ENCODE measurements at regions not wholly inside any gene's neighbourhood (a gene's known extent, or its start where the extent isn't known, plus 50 kb on each side); places are given as distances from the start of the nearest gene placed in this dataset.

DNA sequence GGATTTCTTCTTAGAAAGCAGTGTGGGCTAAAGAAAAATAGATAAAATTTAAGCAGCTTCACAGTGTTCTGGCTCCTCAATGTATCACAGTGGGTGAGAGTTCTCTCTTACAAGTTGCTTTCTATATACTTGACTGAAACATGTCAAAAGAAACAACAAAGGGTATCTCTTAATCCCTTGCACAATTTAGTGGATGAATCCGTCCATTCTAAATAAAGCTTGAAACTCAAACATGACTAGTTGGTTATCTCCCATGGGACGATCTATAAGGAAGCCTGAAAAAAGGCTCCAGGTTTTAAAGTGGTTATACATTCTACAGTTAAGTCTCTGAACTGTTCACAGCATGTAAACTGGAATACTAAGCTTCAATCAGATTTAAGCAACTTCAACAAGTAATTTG is 993.1 kb upstream of the CNTN5 start:
- no peak for TF ChIP-seq SAFB2 (IDR thresholded peaks at IDR 0.05; ENCODE audit: borderline replicate concordance, low read depth, low read length, severe bottlenecking)
- TF ChIP-seq RAD21 (CRISPR knock-in tag; conservative IDR thresholded peaks at IDR 0.05 in 1 of 2, IDR thresholded peaks at IDR 0.05 in 1 of 2) = no peak

Data from K562 (cell line).